Dendritic cell treated with granulocyte-macrophage colony-stimulating factor and Interleukin-4, amounts not matched to agents 40 ng/mL and 50 ng/mL, for 4 days (primary cell): ENCODE measurements at regions not wholly inside any gene's neighbourhood (a gene's known extent, or its start where the extent isn't known, plus 50 kb on each side); places are given as distances from the start of the nearest gene placed in this dataset.
"Not testable (repeated sequence)": the region's sequence is repeated elsewhere in the genome, so short reads cannot be mapped to it uniquely, and the experiment has no call there.

Source experiments
- H3K27ac Mint-ChIP-seq: one replicate; pipeline ENCODE4 v1.8.0; 2022; ENCODE audit warnings: mild to moderate bottlenecking, mixed read lengths
- H3K27me3 Mint-ChIP-seq: one replicate; pipeline ENCODE4 v1.8.0; 2022; ENCODE audit warnings: mild to moderate bottlenecking, mixed read lengths
- H3K36me3 Mint-ChIP-seq: one replicate; pipeline ENCODE4 v1.8.0; 2022; ENCODE audit warnings: low read depth, mixed read lengths
- H3K4me1 Mint-ChIP-seq: one replicate; pipeline ENCODE4 v1.8.0; 2022; ENCODE audit warnings: low read depth, mixed read lengths
- H3K4me3 Mint-ChIP-seq: one replicate; pipeline ENCODE4 v1.8.0; 2022; ENCODE audit warnings: mild to moderate bottlenecking, moderate library complexity, mixed read lengths
- H3K9me3 Mint-ChIP-seq: one replicate; pipeline ENCODE4 v1.8.0; 2022; ENCODE audit warnings: mixed read lengths
- intact Hi-C: fragments of 100-400 bp; cut with micrococcal nuclease; formaldehyde crosslinking; loops from one replicate; pipeline ENCODE4 v1.15.0; 2022

- H3K27me3 Mint-ChIP-seq, H3K27ac Mint-ChIP-seq, H3K9me3 Mint-ChIP-seq, H3K4me3 Mint-ChIP-seq, intact Hi-C loops, H3K4me1 Mint-ChIP-seq, H3K36me3 Mint-ChIP-seq: not testable (repeated sequence)
Observed at GRCh38 chr6:112688487-112689165, 341.5 kb downstream of the RFPL4B start.

DNA sequence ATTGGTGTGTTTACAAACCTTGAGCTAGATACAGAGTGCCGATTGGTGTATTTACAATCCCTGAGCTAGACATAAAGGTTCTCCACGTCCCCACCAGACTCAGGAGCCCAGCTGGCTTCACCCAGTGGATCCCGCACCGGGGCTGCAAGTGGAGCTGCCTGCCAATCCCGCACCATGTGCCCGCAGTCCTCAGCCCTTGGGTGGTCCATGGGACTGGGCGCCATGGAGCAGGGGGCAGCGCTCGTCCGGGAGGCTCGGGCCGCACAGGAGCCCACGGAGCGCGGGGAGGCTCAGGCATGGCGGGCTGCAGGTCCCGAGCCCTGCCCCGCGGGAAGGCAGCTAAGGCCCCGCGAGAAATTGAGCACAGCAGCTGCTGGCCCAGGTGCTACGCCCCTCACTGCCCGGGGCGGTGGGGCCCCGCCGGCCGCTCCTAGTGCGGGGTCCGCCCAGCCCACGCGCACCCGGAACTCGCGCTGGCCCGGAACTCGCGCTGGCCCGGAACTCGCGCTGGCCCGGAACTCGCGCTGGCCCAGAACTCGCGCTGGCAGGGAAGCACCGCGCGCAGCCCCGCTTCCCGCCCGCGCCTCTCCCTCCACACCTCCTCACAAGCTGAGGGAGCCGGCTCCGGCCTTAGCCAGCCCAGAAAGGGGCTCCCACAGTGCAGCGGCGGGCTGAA, 342.2 kb downstream of the RFPL4B start:
- H3K36me3 Mint-ChIP-seq, intact Hi-C loops, H3K4me1 Mint-ChIP-seq, H3K9me3 Mint-ChIP-seq, H3K27ac Mint-ChIP-seq, H3K27me3 Mint-ChIP-seq, H3K4me3 Mint-ChIP-seq: not testable (repeated sequence)

DNA sequence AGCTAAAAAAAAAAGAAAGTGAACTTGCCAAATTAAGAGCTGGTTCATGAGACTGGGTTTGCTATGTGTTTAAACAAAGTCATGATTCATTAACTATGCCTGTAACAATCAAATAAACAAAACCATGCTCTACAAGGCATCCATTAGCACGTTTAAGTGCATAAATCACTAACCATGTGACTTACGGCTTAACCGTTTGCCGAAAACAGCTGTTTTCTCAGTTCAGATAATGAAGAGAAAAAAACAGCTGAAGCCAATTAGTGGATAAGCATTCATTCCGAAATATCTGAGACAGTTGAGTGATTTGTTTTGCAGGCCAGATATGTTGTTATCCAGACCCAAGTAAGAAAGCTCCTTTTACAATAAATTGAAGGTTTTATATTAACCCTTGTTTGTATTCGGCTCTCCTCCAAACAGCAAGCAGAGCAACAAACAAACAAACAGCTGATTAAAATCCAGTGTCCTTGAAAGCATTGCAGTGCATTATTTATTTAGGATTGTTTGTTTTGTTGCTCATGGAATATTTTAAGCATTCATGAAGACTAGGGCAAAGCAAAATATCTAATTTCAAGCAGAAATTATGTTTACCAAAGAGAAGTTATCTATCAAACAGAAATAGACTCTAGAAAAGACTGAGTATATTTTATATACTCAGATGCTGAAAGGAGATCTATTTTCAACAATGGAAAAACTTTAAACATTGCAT, 343.5 kb downstream of the RFPL4B start:
- H3K36me3 Mint-ChIP-seq = no peaks in the 10 kb centered on the region
- no peaks in the 10 kb centered on the region for H3K9me3 Mint-ChIP-seq
- H3K4me3 Mint-ChIP-seq = no peak overlapping the region
- H3K27me3 Mint-ChIP-seq = peaks cover 2% of the 10 kb centered on the region
- no peaks in the 10 kb centered on the region for H3K4me1 Mint-ChIP-seq
- intact Hi-C loops = no loop called here
- no peak overlapping the region for H3K27ac Mint-ChIP-seq

- Mint-ChIP-seq H3K27ac (no peak overlapping the region), H3K27me3 (peaks cover 2% of the 10 kb centered on the region), H3K36me3 (no peaks in the 10 kb centered on the region), H3K4me3 (no peak overlapping the region), H3K4me1 (no peaks in the 10 kb centered on the region), H3K9me3 (peaks cover 5% of the 10 kb centered on the region)
- intact Hi-C loops = no loop called here
Observed at GRCh38 chr6:112691289-112691688, 344.2 kb downstream of the RFPL4B start.

- no peaks in the 10 kb centered on the region for H3K36me3 Mint-ChIP-seq
- H3K27me3 Mint-ChIP-seq = no peaks in the 10 kb centered on the region
- H3K9me3 Mint-ChIP-seq = peaks cover 6% of the 10 kb centered on the region
- no peaks in the 10 kb centered on the region for H3K4me1 Mint-ChIP-seq
- H3K4me3 Mint-ChIP-seq = no peak overlapping the region
- intact Hi-C loops = no loop called here
- H3K27ac Mint-ChIP-seq = no peak overlapping the region
Observed at GRCh38 chr6:112695001-112695400, 347.9 kb downstream of the RFPL4B start.

DNA sequence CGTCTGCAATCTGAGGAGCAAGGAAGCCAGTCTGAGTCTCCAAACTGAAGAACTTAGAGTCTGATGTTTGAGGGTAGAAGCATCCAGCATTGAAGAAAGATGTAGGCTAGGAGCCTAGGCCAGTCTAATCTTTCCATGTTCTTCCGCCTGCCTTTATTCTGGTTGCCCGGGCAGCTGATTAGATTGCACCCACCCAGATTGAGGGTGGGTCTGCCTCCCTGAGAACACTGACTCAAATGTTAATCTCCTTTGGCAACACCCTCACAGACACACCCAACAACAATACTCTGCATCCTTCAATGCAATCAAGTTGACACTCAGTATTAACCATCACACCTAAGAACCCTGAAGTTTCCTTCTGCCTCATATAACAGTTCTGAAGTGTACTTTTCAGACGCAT, 350.1 kb downstream of the RFPL4B start:
- Mint-ChIP-seq H3K4me3 (no peak overlapping the region), H3K4me1 (no peaks in the 10 kb centered on the region), H3K27me3 (no peaks in the 10 kb centered on the region), H3K27ac (no peak overlapping the region), H3K36me3 (no peaks in the 10 kb centered on the region), H3K9me3 (peaks cover 6% of the 10 kb centered on the region)
- intact Hi-C loops = no loop called here

DNA sequence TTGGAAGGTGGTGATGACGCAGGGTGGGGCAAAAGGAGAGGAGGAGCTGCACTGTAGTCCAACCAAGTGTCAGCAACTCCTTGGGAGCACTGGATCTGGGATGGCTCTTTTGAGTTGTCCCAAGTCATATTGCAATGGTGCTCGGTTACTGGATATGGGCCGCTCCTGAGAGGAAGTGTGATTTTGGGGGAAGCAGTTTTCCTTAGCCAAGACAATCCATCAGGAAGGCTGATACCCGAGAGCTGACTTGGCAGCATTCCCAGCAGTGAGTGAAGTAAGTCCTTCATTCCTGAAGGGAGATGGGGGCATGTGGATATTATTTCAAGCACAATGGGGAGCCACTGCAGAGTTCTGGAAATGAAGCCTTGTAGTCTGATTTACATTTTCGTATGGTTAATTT, 354.1 kb downstream of the RFPL4B start:
- Mint-ChIP-seq H3K9me3 (peaks cover 1% of the 10 kb centered on the region), H3K36me3 (no peaks in the 10 kb centered on the region), H3K27me3 (no peaks in the 10 kb centered on the region), H3K4me3 (no peak overlapping the region), H3K4me1 (no peaks in the 10 kb centered on the region), H3K27ac (no peak overlapping the region)
- intact Hi-C loops = no loop called here

GRCh38 chr6:112710710-112711109, 363.6 kb downstream of the RFPL4B start:
- intact Hi-C loops = no loop called here
- Mint-ChIP-seq H3K9me3 (no peaks in the 10 kb centered on the region), H3K4me3 (no peak overlapping the region), H3K36me3 (no peaks in the 10 kb centered on the region), H3K4me1 (no peaks in the 10 kb centered on the region), H3K27ac (no peak overlapping the region), H3K27me3 (no peaks in the 10 kb centered on the region)

GRCh38 chr6:112713402-112713801, 366.3 kb downstream of the RFPL4B start:
- Mint-ChIP-seq H3K27ac (no peak overlapping the region), H3K36me3 (no peaks in the 10 kb centered on the region), H3K27me3 (no peaks in the 10 kb centered on the region), H3K4me3 (no peak overlapping the region), H3K4me1 (no peaks in the 10 kb centered on the region), H3K9me3 (no peaks in the 10 kb centered on the region)
- intact Hi-C loops = no loop called here

GRCh38 chr6:112717401-112717800, 370.3 kb downstream of the RFPL4B start:
- Mint-ChIP-seq H3K27ac (no peak overlapping the region), H3K4me3 (no peak overlapping the region), H3K4me1 (no peaks in the 10 kb centered on the region), H3K27me3 (no peaks in the 10 kb centered on the region), H3K36me3 (no peaks in the 10 kb centered on the region), H3K9me3 (no peaks in the 10 kb centered on the region)
- intact Hi-C loops = no loop called here

DNA sequence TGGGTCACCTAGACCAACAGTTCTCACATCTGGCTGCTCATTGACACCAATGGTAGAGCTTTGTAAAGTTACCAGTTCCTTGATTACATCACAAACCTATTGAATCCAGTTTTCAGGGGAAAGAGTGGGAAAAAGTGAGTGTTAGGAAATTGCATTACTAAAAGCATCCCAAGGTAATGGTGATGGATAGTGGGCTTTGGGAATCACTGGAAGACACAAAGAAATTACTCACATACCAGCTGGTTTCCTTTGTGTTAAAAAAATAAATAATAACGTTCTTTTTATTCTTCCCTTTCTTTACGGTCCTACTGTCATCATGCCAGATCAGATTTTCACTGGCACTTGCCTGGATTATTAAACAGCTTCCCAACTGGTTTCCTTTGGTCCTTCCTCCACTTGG, 370.7 kb downstream of the RFPL4B start:
- H3K4me1 Mint-ChIP-seq = no peaks in the 10 kb centered on the region
- no peaks in the 10 kb centered on the region for H3K9me3 Mint-ChIP-seq
- no peaks in the 10 kb centered on the region for H3K36me3 Mint-ChIP-seq
- intact Hi-C loops = no loop called here
- H3K4me3 Mint-ChIP-seq = no peak overlapping the region
- H3K27me3 Mint-ChIP-seq = no peaks in the 10 kb centered on the region
- H3K27ac Mint-ChIP-seq = no peak overlapping the region

- Mint-ChIP-seq H3K4me1 (no peaks in the 10 kb centered on the region), H3K27me3 (no peaks in the 10 kb centered on the region), H3K27ac (no peak overlapping the region), H3K4me3 (no peak overlapping the region), H3K36me3 (no peaks in the 10 kb centered on the region), H3K9me3 (no peaks in the 10 kb centered on the region)
- intact Hi-C loops = no loop called here
Observed at GRCh38 chr6:112725541-112726085, 378.5 kb downstream of the RFPL4B start.

DNA sequence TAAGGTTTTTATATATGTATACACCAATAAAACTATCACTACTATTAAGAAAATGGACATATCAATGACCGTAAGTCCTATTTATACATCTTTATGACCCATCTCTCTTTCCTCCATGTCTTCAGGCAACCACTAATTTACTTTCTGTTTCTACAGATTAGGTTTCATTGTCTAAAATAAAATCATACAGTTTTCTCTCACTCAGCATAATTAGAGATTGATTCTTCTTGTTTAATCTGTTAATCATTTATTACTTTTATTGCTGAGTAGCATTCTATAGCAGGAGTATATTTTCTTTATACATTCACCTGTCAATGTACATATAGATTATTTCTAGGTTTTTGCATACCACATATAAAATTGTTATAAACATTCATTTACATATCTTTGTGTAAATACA, 388.0 kb downstream of the RFPL4B start:
- Mint-ChIP-seq H3K36me3 (no peaks in the 10 kb centered on the region), H3K4me3 (no peak overlapping the region), H3K27ac (no peak overlapping the region), H3K27me3 (no peaks in the 10 kb centered on the region), H3K9me3 (peaks cover 11% of the 10 kb centered on the region), H3K4me1 (no peaks in the 10 kb centered on the region)
- intact Hi-C loops = no loop called here

GRCh38 chr6:112739766-112740165, 392.6 kb downstream of the RFPL4B start:
- no peaks in the 10 kb centered on the region for H3K36me3 Mint-ChIP-seq
- peaks cover 11% of the 10 kb centered on the region for H3K9me3 Mint-ChIP-seq
- intact Hi-C loops = no loop called here
- H3K4me3 Mint-ChIP-seq = no peak overlapping the region
- no peaks in the 10 kb centered on the region for H3K27me3 Mint-ChIP-seq
- H3K4me1 Mint-ChIP-seq = no peaks in the 10 kb centered on the region
- H3K27ac Mint-ChIP-seq = no peak overlapping the region
